SK-N-SH (cell line): ENCODE measurements at regions not wholly inside any gene's neighbourhood (a gene's known extent, or its start where the extent isn't known, plus 50 kb on each side); places are given as distances from the start of the nearest gene placed in this dataset.

Experiments
- CTCF ChIA-PET: fragments of 300-600, 350-600 bp; formaldehyde crosslinking; extraction: SDS; loops from one replicate; lab custom pipeline; 2021; lab: Yijun Ruan, JAX
- POLR2A ChIA-PET: fragments of 350-600 bp; sonication (Branson Sonifier 250); formaldehyde crosslinking; extraction: SDS; loops from one replicate; lab custom pipeline; 2020; ENCODE audit warnings: antibody characterized with exemption, inconsistent platforms; lab: Yijun Ruan, JAX
- DNase-seq: peaks from one replicate; pipeline ENCODE4 v3.0.0; 2012
- H2AFZ ChIP-seq: fragments of 200-600 bp; sonication (generic); 2 replicates; pipeline ENCODE4 v1.8.1; 2016; ENCODE audit warnings: antibody characterized with exemption, mild to moderate bottlenecking, low read depth
- H3F3A ChIP-seq: fragments of 200-600 bp; sonication (generic); replicated peaks from 2 replicates; pipeline ENCODE3; 2016; ENCODE audit warnings: antibody characterized with exemption, mild to moderate bottlenecking; ENCODE audit not compliant: insufficient read depth
- H3K27ac ChIP-seq, 2 experiments: fragments of 200-500 bp in 1 of 2; fragments of 200-600 bp in 1 of 2; sonication (Bioruptor generic) in 1 of 2; sonication (generic), shearing (Covaris generic) in 1 of 2; 2 replicates each; pipeline versions ENCODE4 v1.5.1 to v1.6.1; 2014 to 2016; ENCODE audit warnings: low read depth in 2 of 2, inconsistent platforms in 1 of 2, low read length in 1 of 2, mild to moderate bottlenecking in 1 of 2, mixed read lengths in 1 of 2
- H3K27me3 ChIP-seq: fragments of 200-600 bp; sonication (generic), shearing (Covaris generic); 2 replicates; pipeline ENCODE4 v1.6.1; 2016; ENCODE audit warnings: mixed run types; ENCODE audit not compliant: insufficient read depth
- H3K36me3 ChIP-seq, 2 experiments: fragments of 200-500 bp in 1 of 2; fragments of 200-600 bp in 1 of 2; sonication (Bioruptor generic) in 1 of 2; sonication (generic) in 1 of 2; replicated peaks in 1 of 2; 2 replicates each; pipeline versions ENCODE3 to v1.5.1; 2014 to 2016; ENCODE audit warnings: low read length in 1 of 2, mild to moderate bottlenecking in 1 of 2; ENCODE audit not compliant: insufficient read depth in 2 of 2, control insufficient read depth in 1 of 2
- H3K4me1 ChIP-seq, 2 experiments: fragments of 200-500 bp in 1 of 2; fragments of 200-600 bp in 1 of 2; sonication (Bioruptor generic) in 1 of 2; sonication (generic), shearing (Covaris generic) in 1 of 2; 2 replicates each; pipeline versions ENCODE4 v1.5.1 to v1.6.1; 2014 to 2016; ENCODE audit warnings: low read depth in 1 of 2, low read length in 1 of 2, mixed run types in 1 of 2; ENCODE audit not compliant: insufficient read depth in 2 of 2, control insufficient read depth in 1 of 2
- H3K4me2 ChIP-seq: fragments of 200-600 bp; sonication (generic), shearing (Covaris generic); 2 replicates; pipeline ENCODE4 v1.6.1; 2017; ENCODE audit warnings: mixed run types
- H3K4me3 ChIP-seq, 2 experiments: fragments of 200-500 bp in 1 of 2; fragments of 200-600 bp in 1 of 2; sonication (Bioruptor generic) in 1 of 2; sonication (generic), shearing (Covaris generic) in 1 of 2; 2 replicates each; pipeline versions ENCODE4 v1.5.1 to v1.8.1; 2014 to 2016; ENCODE audit warnings: low read depth in 2 of 2, inconsistent platforms in 1 of 2, low read length in 1 of 2, mild to moderate bottlenecking in 1 of 2, mixed read lengths in 1 of 2, moderate library complexity in 1 of 2
- H3K79me2 ChIP-seq: fragments of 200-600 bp; sonication (generic); 2 replicates; pipeline ENCODE4 v1.8.1; 2017; ENCODE audit warnings: mild to moderate bottlenecking; ENCODE audit not compliant: insufficient read depth
- H3K9ac ChIP-seq: fragments of 200-600 bp; sonication (generic); 2 replicates; pipeline ENCODE4 v1.6.1; 2017; ENCODE audit warnings: mixed run types
- H3K9me2 ChIP-seq: fragments of 200-600 bp; sonication (generic); 2 replicates; pipeline ENCODE4 v1.6.1; 2017; ENCODE audit warnings: mixed run types
- H3K9me3 ChIP-seq: fragments of 200-600 bp; sonication (generic); 2 replicates; pipeline ENCODE4 v1.6.1; 2017; ENCODE audit warnings: mixed run types, mild to moderate bottlenecking, moderate library complexity
- H4K20me1 ChIP-seq: fragments of 200-600 bp; sonication (generic); 2 replicates; pipeline ENCODE4 v1.6.1; 2017; ENCODE audit warnings: mild to moderate bottlenecking, mixed run types; ENCODE audit not compliant: insufficient read depth
- CHD2 ChIP-seq: fragments of 150-350 bp; IDR thresholded peaks from 2 replicates; pipeline ENCODE4 v1.6.1; 2018; ENCODE audit warnings: low read length; ENCODE audit not compliant: partially characterized antibody
- FOXJ3 ChIP-seq: sonication (generic); formaldehyde crosslinking; IDR thresholded peaks from 2 replicates; pipeline ENCODE4 v1.5.1; 2020; ENCODE audit warnings: mild to moderate bottlenecking, missing genetic modification reagents
- FOXM1 ChIP-seq: IDR thresholded peaks from 2 replicates; pipeline ENCODE4 v1.4.0; 2012; ENCODE audit warnings: low read depth, mild to moderate bottlenecking
- GATA2 ChIP-seq: sonication (generic); formaldehyde crosslinking; IDR thresholded peaks from 2 replicates; pipeline ENCODE4 v1.5.0; 2020; ENCODE audit warnings: mild to moderate bottlenecking, missing genetic modification reagents
- JUND ChIP-seq: IDR thresholded peaks from 2 replicates; pipeline ENCODE4 v1.4.0; 2012
- MEF2A ChIP-seq: IDR thresholded peaks from 2 replicates; pipeline ENCODE4 v1.4.0; 2012; ENCODE audit warnings: low read depth, borderline replicate concordance
- MXI1 ChIP-seq: IDR thresholded peaks from 2 replicates; pipeline ENCODE4 v1.6.1; 2012; ENCODE audit warnings: mild to moderate bottlenecking, low read depth, low read length, improper control_type of control experiment
- NFIC ChIP-seq: IDR thresholded peaks from 2 replicates; pipeline ENCODE4 v1.4.0; 2012; ENCODE audit warnings: borderline replicate concordance
- NRF1 ChIP-seq: IDR thresholded peaks from 2 replicates; pipeline ENCODE4 v1.6.1; 2012; ENCODE audit warnings: low read depth, mild to moderate bottlenecking, low read length
- POLR2AphosphoS5 ChIP-seq: IDR thresholded peaks from 2 replicates; pipeline ENCODE4 v1.6.1; 2012; ENCODE audit warnings: low read depth, low read length
- RCOR1 ChIP-seq: fragments of 150-350 bp; IDR thresholded peaks from 2 replicates; pipeline ENCODE4 v1.6.1; 2017; ENCODE audit warnings: antibody characterized with exemption, low read length
- RFX5 ChIP-seq: IDR thresholded peaks from 2 replicates; pipeline ENCODE4 v1.6.1; 2012; ENCODE audit warnings: mild to moderate bottlenecking, improper control_type of control experiment, low read length
- RXRA ChIP-seq: IDR thresholded peaks from 2 replicates; pipeline ENCODE4 v1.4.0; 2012; ENCODE audit warnings: low read depth, mild to moderate bottlenecking, borderline replicate concordance
- SIN3A ChIP-seq: IDR thresholded peaks from 2 replicates; pipeline ENCODE4 v1.6.1; 2012; ENCODE audit warnings: low read depth, mild to moderate bottlenecking, low read length, moderate library complexity, borderline replicate concordance
- SMC3 ChIP-seq: IDR thresholded peaks from 2 replicates; pipeline ENCODE4 v1.6.1; 2012; ENCODE audit warnings: low read depth, low read length, improper control_type of control experiment
- TAF1 ChIP-seq: IDR thresholded peaks from 2 replicates; pipeline ENCODE4 v1.6.1; 2012; ENCODE audit warnings: low read depth, mild to moderate bottlenecking, low read length, moderate library complexity, borderline replicate concordance
- TCF12 ChIP-seq: IDR thresholded peaks from 2 replicates; pipeline ENCODE4 v1.4.0; 2012
- YY1 ChIP-seq: IDR thresholded peaks from 2 replicates; pipeline ENCODE4 v1.4.0; 2012; ENCODE audit warnings: low read depth, mild to moderate bottlenecking
- WGBS: methylation state at CpG from one replicate; pipeline ENCODE4 v1.1.6; 2017; ENCODE audit warnings: low lambda C conversion rate; 5-methylcytosine and 5-hydroxymethylcytosine counted together
- TF ChIP-seq, protein P1 (sequence below): IDR thresholded peaks from 2 replicates; pipeline ENCODE4 v1.4.0; 2012; ENCODE audit warnings: low read depth, borderline replicate concordance
- TF ChIP-seq, protein P2 (sequence below): fragments of 150-350 bp; IDR thresholded peaks from 2 replicates; pipeline ENCODE4 v1.6.1; 2017; ENCODE audit warnings: antibody characterized with exemption, low read length, low read depth, borderline replicate concordance
- TF ChIP-seq, protein P3 (sequence below): IDR thresholded peaks from 2 replicates; pipeline ENCODE4 v1.6.1; 2012; ENCODE audit warnings: mild to moderate bottlenecking, low read depth, low read length, moderate library complexity
- TF ChIP-seq, protein P4 (sequence below): fragments of 200-600 bp; sonication (generic); IDR thresholded peaks from 2 replicates; pipeline ENCODE4 v1.6.1; 2017; ENCODE audit warnings: antibody characterized with exemption, mild to moderate bottlenecking, moderate library complexity

DNA sequence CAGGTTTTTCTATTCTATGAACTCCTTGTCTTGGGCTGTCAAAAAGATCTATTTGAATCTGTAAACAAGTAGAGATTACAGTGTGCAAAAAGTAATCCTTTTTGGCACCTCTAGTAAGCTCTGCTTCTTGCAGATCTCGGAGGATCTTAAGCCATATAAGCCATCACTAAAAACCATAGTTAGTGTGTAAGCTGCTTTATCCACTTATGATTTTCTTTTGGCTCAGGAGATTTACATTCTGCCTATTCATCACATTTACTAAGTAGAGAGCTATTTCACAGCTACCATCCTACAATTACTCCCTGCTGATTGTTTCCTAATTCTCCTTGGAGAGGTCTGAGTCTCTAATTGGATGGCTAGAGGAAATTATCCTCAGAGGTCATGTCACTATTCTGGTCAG, 385.7 kb downstream of the AASDHPPT start:
- Histone ChIP-seq H3K4me1 (peaks cover 0 to 2% of the 10 kb centered on the region in 2 experiments; a peak in 1 of 4 replicates), H3K9ac (no peak overlapping the region), H3K27ac (no peak overlapping the region), H3K4me3 (no peak overlapping the region), H3K9me2 (no peaks in the 10 kb centered on the region), H3K4me2 (no peak overlapping the region), H3K79me2 (no peaks in the 10 kb centered on the region), H2AFZ (no peak overlapping the region), H3K36me3 (no peaks in the 10 kb centered on the region), H4K20me1 (no peaks in the 10 kb centered on the region), H3K27me3 (no peaks in the 10 kb centered on the region), H3K9me3 (no peaks in the 10 kb centered on the region), H3F3A (peaks cover 3% of the 10 kb centered on the region)
- DNase-seq = no peak
- ChIA-PET POLR2A (no interaction called here), CTCF (no interaction called here)
- TF ChIP-seq FOXM1 (no peak), CHD2 (no peak), SIN3A (no peak), YY1 (no peak), FOXJ3 (CRISPR knock-in tag) (no peak), NFIC (no peak), JUND (no peak), POLR2AphosphoS5 (no peak), TCF12 (no peak), NRF1 (no peak), GATA2 (no peak), RCOR1 (no peak), MXI1 (no peak)
- TF ChIP-seq, protein P1, sequence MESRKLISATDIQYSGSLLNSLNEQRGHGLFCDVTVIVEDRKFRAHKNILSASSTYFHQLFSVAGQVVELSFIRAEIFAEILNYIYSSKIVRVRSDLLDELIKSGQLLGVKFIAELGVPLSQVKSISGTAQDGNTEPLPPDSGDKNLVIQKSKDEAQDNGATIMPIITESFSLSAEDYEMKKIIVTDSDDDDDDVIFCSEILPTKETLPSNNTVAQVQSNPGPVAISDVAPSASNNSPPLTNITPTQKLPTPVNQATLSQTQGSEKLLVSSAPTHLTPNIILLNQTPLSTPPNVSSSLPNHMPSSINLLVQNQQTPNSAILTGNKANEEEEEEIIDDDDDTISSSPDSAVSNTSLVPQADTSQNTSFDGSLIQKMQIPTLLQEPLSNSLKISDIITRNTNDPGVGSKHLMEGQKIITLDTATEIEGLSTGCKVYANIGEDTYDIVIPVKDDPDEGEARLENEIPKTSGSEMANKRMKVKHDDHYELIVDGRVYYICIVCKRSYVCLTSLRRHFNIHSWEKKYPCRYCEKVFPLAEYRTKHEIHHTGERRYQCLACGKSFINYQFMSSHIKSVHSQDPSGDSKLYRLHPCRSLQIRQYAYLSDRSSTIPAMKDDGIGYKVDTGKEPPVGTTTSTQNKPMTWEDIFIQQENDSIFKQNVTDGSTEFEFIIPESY = no peak
- TF ChIP-seq, protein P2, sequence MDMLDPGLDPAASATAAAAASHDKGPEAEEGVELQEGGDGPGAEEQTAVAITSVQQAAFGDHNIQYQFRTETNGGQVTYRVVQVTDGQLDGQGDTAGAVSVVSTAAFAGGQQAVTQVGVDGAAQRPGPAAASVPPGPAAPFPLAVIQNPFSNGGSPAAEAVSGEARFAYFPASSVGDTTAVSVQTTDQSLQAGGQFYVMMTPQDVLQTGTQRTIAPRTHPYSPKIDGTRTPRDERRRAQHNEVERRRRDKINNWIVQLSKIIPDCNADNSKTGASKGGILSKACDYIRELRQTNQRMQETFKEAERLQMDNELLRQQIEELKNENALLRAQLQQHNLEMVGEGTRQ = no peak
- 80% methylated on average over 1 of the region's 1 CpG for WGBS

DNA sequence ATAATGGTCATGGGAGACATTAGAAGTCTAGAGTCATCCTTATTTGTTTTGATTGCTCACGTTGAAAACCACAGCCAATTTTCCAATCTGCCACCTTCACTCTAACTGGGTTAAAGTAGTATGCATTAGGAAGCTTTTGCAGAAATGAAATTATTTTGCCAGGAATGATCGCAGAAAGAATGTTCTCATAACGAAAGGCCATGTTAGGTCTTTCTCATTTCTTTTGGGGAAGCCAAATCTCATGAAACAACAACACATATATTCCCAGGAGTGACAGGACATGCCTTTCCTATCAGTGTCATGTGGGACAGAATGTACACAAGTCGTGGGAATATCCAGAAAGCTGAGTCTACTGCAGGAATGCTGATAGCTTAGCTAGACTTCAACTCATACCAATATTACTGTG, 386.3 kb downstream of the AASDHPPT start:
- Histone ChIP-seq H3K9me3 (no peaks in the 10 kb centered on the region), H3K36me3 (no peaks in the 10 kb centered on the region), H3K9me2 (no peaks in the 10 kb centered on the region), H2AFZ (no peak overlapping the region), H3K4me1 (peaks cover 0 to 9% of the 10 kb centered on the region in 2 experiments; a peak in 1 of 4 replicates), H3K27ac (no peak overlapping the region), H4K20me1 (no peaks in the 10 kb centered on the region), H3K9ac (no peak overlapping the region), H3K4me3 (no peak overlapping the region), H3K4me2 (no peak overlapping the region), H3K79me2 (no peaks in the 10 kb centered on the region), H3K27me3 (no peaks in the 10 kb centered on the region), H3F3A (peaks cover 8% of the 10 kb centered on the region)
- ChIA-PET CTCF (no interaction called here), POLR2A (no interaction called here)
- DNase-seq = no peak
- WGBS = 52% methylated on average over 4 of the region's 4 CpGs
- TF ChIP-seq GATA2 (no peak), TAF1 (no peak), MEF2A (no peak), YY1 (no peak), SMC3 (no peak), RXRA (no peak), RFX5 (no peak), RCOR1 (no peak), MXI1 (no peak), FOXM1 (no peak)
- TF ChIP-seq, protein P3, sequence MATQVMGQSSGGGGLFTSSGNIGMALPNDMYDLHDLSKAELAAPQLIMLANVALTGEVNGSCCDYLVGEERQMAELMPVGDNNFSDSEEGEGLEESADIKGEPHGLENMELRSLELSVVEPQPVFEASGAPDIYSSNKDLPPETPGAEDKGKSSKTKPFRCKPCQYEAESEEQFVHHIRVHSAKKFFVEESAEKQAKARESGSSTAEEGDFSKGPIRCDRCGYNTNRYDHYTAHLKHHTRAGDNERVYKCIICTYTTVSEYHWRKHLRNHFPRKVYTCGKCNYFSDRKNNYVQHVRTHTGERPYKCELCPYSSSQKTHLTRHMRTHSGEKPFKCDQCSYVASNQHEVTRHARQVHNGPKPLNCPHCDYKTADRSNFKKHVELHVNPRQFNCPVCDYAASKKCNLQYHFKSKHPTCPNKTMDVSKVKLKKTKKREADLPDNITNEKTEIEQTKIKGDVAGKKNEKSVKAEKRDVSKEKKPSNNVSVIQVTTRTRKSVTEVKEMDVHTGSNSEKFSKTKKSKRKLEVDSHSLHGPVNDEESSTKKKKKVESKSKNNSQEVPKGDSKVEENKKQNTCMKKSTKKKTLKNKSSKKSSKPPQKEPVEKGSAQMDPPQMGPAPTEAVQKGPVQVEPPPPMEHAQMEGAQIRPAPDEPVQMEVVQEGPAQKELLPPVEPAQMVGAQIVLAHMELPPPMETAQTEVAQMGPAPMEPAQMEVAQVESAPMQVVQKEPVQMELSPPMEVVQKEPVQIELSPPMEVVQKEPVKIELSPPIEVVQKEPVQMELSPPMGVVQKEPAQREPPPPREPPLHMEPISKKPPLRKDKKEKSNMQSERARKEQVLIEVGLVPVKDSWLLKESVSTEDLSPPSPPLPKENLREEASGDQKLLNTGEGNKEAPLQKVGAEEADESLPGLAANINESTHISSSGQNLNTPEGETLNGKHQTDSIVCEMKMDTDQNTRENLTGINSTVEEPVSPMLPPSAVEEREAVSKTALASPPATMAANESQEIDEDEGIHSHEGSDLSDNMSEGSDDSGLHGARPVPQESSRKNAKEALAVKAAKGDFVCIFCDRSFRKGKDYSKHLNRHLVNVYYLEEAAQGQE = no peak
- TF ChIP-seq, protein P4, sequence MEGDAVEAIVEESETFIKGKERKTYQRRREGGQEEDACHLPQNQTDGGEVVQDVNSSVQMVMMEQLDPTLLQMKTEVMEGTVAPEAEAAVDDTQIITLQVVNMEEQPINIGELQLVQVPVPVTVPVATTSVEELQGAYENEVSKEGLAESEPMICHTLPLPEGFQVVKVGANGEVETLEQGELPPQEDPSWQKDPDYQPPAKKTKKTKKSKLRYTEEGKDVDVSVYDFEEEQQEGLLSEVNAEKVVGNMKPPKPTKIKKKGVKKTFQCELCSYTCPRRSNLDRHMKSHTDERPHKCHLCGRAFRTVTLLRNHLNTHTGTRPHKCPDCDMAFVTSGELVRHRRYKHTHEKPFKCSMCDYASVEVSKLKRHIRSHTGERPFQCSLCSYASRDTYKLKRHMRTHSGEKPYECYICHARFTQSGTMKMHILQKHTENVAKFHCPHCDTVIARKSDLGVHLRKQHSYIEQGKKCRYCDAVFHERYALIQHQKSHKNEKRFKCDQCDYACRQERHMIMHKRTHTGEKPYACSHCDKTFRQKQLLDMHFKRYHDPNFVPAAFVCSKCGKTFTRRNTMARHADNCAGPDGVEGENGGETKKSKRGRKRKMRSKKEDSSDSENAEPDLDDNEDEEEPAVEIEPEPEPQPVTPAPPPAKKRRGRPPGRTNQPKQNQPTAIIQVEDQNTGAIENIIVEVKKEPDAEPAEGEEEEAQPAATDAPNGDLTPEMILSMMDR = no peak
